ENCODE measurements at regions not wholly inside any gene's neighbourhood (a gene's known extent, or its start where the extent isn't known, plus 50 kb on each side); places are given as distances from the start of the nearest gene placed in this dataset.
"Not testable (repeated sequence)": the region's sequence is repeated elsewhere in the genome, so short reads cannot be mapped to it uniquely, and the experiment has no call there.

DNA sequence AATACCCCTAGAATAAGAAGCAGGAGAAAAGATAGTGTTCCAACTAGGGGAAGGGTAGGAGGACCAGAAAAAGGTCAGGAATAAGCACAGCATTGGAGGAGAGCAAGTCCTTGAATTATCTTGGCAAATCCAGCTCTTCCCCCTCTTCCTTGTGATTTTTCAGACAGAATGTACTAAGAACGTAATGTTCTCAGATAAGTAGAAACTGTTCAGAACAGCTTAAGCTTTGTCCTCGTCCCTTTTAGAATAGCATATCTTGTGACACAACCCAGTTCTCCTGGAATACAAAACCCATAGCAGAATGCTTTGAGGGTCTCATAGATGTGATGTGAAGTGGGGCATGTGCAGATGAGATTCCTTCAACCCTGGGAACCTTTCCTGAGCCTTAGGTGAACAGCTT lies 97.4 kb downstream of the EMB start:
- no peak for DNase-seq

DNA sequence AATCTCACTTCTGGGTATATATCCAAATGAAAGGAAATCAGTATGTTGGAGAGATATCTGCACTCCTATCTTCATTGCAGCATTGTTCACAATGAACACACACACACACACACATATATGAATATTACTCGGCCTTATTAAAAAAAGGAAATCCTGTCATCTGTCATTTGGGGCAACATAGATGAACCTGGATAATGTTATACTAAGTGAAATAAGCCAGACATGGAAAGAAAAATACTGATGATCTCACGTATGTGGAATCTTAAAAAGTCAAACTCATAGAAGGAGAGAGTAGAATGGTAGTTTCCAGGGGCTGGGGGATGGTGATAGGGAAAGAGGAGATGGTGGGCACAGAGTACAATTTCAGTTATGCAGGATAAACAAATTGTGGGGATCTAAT lies 100.3 kb downstream of the EMB start:
- no peak for DNase-seq

DNA sequence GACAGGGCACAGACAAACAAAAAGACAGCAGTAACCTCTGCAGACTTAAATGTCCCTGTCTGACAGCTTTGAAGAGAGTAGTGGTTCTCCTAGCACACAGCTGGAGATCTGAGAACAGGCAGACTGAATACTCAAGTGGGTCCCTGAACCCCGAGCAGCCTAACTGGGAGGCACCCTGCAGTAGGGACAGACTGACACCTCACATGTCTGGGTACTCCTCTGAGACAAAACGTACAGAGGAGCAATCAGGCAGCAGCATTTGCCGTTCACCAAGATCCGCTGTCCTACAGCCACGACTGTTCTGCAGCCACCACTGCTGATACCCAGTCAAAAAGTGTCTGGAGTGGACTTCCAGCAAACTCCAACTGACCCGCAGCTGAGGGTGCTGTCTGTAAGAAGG lies 110.5 kb downstream of the EMB start:
- DNase-seq = not testable (repeated sequence)

DNA sequence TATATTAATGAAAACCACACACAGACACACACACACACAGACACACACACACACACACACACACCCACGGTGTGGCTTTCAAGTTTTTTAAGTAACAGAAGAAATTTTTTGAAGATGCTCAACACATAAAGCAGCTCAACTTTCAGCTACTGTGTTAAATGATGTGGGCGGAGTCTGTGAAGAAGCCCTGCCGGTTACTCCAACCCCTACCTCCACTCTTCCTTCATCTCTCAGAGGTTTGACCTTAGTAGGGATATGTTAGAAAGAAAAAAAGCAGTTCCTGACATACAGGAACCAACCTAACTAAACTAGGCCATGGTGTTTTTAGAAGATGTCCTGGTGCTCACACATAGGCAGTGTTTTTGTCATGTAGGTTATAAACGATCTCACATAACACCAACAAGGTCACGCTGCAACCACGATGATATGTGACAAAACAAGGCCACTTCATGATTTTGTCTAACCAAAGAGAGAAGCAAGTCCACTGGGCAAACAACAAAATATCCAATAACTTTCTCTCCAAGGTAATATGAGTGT lies 112.8 kb downstream of the EMB start:
- DNase-seq = no peak

DNA sequence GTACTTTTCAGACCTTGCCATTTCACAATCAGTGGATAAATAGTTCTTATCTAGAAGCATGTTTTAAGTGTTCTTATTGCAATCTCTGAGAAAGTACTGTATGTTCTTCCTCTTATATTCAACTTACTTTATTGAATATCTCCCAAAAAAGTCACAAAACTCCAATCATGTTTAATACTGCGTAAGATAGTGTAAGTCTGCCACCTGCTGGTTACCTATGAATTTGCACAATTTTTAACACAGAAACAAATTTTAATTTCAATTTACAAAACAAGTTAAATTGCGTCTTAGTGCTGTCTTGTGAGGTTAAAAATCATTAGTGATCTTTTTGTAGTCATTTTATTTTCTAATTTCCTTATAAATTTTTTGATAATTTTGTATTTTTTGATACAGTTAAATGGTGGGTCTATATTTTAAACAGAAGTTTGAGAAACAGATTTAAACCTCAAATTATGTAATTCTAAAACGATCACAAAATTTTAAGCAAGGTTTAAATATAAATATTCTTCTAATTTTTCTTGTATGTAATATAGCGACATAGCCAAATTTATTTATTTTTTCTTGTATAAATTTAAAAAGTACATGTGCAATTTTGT lies 115.8 kb downstream of the EMB start:
- DNase-seq = peak; percentile 26

DNA sequence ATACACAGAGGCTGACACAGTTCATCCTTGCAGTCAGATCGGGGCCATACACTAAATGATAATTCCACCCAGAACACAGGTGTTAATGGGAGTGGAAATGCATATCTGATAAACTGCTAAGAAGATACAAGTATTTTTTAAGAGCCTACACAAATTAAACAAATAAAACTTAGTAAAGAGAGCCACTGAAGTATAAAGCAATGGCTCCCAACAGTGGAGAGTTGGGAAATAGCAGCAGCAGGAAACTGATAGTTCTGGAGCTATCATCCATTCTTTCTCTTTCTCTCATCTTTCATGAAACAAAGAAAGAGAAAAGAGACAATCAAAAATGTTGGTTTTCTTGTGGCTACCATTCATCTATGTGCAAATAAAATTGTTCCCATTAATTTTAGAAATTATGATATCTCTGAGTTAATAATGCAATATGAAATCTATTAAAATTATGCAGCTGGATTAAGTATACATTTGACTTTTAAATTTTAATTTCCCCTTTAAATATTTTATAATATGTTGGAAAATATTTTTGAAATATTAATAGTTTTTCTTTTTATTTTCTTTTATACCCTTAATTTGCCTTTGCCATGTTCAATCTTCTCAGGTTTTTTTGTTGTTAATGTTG lies 120.8 kb downstream of the EMB start:
- no peak for DNase-seq

DNA sequence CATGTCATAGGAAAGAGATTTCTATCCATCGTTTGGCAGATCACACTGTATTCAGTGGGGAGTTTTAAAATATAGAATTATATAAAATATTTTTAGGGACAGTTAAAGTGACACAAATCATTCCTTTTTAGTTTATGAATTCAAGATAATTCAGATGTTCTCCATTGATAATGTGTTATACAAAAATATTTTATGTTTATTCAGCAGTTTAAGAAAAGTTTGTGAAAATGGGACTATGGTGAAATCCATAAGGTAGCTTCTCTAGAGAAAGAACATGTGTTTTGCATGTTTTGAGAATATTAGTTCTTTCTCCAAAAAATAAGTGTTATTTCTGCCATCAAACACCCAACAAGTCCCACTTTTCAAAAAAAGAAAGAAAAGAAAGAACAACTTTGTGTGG lies 122.9 kb downstream of the EMB start:
- DNase-seq = no peak

DNA sequence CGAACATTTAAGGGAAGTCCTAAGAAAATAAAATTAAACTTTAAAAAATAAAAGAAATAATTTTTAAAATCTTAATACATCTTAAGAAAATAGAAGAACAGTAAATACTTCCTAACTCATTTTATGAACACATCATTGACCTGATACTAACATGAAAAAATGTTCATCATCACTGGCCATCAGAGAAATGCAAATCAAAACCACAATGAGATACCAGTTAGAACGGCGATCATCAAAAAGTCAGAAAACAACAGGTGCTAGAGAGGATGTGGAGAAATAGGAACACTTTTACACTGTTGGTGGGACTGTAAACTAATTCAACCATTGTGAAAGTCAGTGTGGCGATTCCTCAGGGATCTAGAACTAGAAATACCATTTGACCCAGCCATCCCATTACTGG lies 134.6 kb downstream of the EMB start:
- not testable (repeated sequence) for DNase-seq

DNA sequence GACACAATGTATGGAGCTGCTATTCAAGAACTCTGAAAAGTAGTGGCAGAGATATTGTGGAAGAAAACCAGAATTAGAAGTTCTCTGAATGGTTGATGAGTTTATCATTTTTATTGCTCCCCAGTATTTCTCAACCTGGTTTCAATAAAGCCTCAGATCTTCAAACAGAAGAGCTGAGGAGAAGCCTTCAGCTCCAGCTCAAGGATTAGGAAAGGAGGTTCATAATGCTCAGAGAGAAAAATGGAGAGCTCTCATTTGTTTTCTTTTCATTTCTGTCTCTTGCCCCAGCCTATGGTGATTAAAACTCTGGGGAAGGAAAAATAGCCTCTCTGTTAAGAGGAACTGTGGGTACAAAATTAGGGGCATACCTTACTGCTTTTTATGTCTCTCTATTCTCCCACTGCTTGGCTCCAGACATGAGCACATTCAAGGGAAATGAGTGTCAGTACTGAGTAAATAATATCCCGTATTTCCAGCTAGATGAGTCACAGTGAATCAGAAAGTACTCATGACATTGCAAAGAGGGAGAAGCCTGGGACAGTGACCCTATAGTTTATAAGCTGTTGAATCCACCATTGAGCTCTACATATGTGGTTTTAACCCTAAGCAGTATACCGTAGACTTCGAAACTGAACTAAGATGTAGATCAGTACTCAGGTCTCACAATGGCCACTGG lies 138.1 kb downstream of the EMB start:
- no peak for DNase-seq

DNA sequence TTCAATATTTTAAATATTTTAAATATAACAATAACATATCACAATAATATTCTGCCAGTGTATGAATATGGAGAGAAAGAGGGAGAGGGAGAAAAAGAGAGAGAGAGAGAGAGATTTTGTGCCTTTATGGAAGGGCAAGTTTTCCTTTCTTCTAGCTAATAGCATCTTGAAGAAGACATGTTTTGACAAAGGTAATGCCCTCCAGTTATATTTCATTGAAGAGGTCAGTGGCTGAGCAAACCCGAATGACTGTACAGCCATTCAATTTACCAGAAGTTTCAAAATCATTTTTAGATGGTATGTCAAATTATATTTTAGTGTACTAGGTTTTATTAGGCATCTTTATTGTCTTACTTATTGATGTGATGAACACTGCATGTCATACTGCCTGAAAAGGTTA lies 139.3 kb downstream of the EMB start:
- DNase-seq = no peak

DNA sequence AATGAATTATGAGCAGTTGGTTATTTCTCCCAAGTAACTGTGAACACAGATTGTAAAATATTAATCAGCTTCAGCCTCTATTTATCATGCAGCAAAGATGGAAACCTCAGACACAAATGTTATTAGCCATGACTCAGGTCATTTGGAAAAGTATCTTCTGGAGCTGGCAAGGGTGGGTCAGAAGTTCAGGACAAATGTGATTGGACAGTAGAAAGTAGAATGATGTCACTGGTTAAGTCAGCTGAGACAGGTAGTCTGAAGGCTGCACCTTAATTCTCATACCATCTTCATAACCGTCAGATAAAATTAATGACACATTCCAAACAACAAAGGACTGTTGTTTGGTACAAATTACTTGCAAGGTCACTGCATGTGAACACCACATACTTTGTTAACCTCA lies 140.2 kb downstream of the EMB start:
- no peak for DNase-seq

DNA sequence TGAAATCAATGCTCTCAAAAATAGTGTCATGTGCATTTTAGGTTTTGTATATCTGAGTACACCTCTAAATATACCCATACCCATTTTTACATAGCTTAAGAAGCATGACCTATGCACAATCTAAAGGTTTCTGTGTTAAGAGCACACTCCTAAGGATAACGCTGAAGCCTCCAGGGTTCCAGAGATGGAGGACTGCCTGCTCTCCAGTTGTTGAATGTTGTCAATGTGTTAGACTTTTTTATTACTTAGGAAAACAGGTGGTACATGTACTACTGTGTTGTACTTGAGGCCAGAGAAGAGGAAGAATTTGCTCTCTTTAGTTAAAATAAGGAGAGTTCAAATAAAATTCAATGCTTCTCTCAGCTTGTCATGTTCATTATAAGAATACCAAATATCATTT lies 141.2 kb downstream of the EMB start:
- DNase-seq = no peak

DNA sequence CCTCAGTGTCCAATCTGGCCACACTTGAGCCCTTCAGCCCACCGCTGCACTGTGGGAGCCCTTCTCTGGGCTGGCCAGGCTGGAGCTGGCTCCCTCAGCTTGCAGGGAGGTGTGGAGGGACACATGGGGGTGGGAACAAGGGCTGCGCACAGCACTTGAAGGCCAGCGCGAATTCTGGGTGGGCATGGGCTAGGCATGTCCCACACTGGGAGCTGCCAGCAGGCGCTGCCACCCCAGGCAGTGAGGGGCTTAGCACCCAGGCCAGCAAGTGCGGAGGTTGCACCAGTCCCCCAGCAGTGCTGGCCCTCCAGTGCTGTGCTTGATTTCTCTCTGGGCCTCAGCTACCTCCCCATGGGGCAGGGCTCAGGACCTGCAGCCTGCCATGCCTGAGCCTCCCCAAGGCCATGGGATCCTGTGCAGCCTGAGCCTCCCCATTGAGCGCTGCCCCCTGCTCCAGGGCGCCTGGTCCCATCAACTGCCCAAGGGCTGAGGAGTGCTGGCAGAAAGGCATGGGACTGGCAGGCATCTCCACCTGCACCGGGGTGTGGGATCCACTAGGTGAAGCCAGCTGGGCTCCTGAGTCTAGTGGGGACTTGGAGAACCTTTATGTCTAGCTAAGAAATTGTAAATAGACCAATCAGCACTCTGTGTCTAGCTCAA lies 148.2 kb downstream of the EMB start:
- DNase-seq = no peak

DNA sequence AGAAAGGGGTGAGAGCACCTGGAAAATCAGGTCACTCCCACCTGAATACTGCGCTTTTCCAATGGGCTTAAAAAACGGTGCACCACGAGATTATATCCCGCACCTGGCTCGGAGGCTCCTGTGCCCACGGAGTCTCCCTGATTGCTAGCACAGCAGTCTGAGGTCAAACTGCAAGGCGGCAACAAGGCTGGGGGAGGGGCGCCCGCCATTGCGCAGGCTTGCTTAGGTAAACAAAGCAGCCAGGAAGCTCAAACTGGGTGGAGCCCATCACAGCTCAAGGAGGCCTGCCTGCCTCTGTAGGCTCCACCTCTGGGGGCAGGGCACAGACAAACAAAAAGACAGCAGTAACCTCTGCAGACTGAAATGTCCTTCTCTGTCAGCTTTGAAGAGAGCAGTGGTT lies 160.6 kb downstream of the EMB start:
- DNase-seq = not testable (repeated sequence)
